GM19023 (cell line): ENCODE measurements at regions not wholly inside any gene's neighbourhood (a gene's known extent, or its start where the extent isn't known, plus 50 kb on each side); places are given as distances from the start of the nearest gene placed in this dataset.
A peak's percentile ranks its signal among the peaks of the same experiment; 100 is the strongest.

Source experiments
- ATAC-seq: cut with Tn5 transposase; IDR thresholded peaks from one replicate; pipeline ENCODE4 v1.9.1; 2021; ENCODE audit warnings: mild to moderate bottlenecking, moderate library complexity; ENCODE audit not compliant: unreplicated experiment

GRCh38 chr5:118006219-118006618, 982.1 kb downstream of the DTWD2 start:
- no peak for ATAC-seq

- ATAC-seq: peak; percentile 65
These were observed 988.3 kb downstream of the DTWD2 start for GRCh38 chr5:117999939-118000549.

- ATAC-seq: no peak
These were observed 1005.7 kb downstream of the DTWD2 start for GRCh38 chr5:117982691-117983090.

GRCh38 chr5:117973785-117974184, 1014.6 kb downstream of the DTWD2 start:
- no peak for ATAC-seq

- ATAC-seq: no peak
These were observed 1032.5 kb downstream of the DTWD2 start for GRCh38 chr5:117955831-117956230.

- ATAC-seq: no peak
These were observed 1034.0 kb downstream of the DTWD2 start for GRCh38 chr5:117954331-117954730.

- ATAC-seq: no peak
These were observed 1035.1 kb downstream of the DTWD2 start for GRCh38 chr5:117953272-117953671.

GRCh38 chr5:117947836-117948235, 1040.5 kb downstream of the DTWD2 start:
- ATAC-seq: no peak

GRCh38 chr5:117947121-117947520, 1041.2 kb downstream of the DTWD2 start:
- no peak for ATAC-seq

GRCh38 chr5:117945258-117945657, 1043.1 kb downstream of the DTWD2 start:
- no peak for ATAC-seq

- no peak for ATAC-seq
These were observed 1044.8 kb downstream of the DTWD2 start for GRCh38 chr5:117943541-117943940.

GRCh38 chr5:117942861-117943519, 1045.4 kb downstream of the DTWD2 start:
- ATAC-seq: no peak

GRCh38 chr5:117893211-117893610, 1095.1 kb downstream of the DTWD2 start:
- ATAC-seq: no peak

- no peak for ATAC-seq
These were observed 1096.0 kb downstream of the DTWD2 start for GRCh38 chr5:117892360-117892759.

GRCh38 chr5:117889596-117889995, 1098.8 kb downstream of the DTWD2 start:
- ATAC-seq: no peak

GRCh38 chr5:117888688-117889087, 1099.7 kb downstream of the DTWD2 start:
- ATAC-seq: peak; percentile 88

GRCh38 chr5:117881426-117882230, 1106.7 kb downstream of the DTWD2 start:
- ATAC-seq: no peak

- ATAC-seq: no peak
These were observed 1107.4 kb downstream of the DTWD2 start for GRCh38 chr5:117880932-117881331.

GRCh38 chr5:117877731-117878130, 1110.6 kb downstream of the DTWD2 start:
- no peak for ATAC-seq

- no peak for ATAC-seq
These were observed 1115.5 kb downstream of the DTWD2 start for GRCh38 chr5:117872798-117873368.

GRCh38 chr5:117869596-117869995, 1118.8 kb downstream of the DTWD2 start:
- no peak for ATAC-seq
